AG04450 (cell line): ENCODE measurements at regions not wholly inside any gene's neighbourhood (a gene's known extent, or its start where the extent isn't known, plus 50 kb on each side); places are given as distances from the start of the nearest gene placed in this dataset.

Experiments
- CTCF ChIA-PET: fragments of 300-600, 350-600 bp; formaldehyde crosslinking; extraction: SDS; loops from one replicate; lab custom pipeline; 2022; ENCODE audit warnings: antibody characterized with exemption, inconsistent platforms; lab: Charles Lee
- POLR2A ChIA-PET: fragments of 350-600 bp; formaldehyde crosslinking; extraction: SDS; loops from one replicate; lab custom pipeline; 2021; ENCODE audit warnings: antibody characterized with exemption, inconsistent platforms; lab: Yijun Ruan, JAX
- DNase-seq: peaks from one replicate; pipeline ENCODE4 v3.0.0-alpha.2; 2011; ENCODE audit warnings: low read depth, low spot score
- H3K27ac ChIP-seq: one replicate; pipeline ENCODE4 v1.5.1; 2012; ENCODE audit warnings: low read depth, low read length, control low read depth
- H3K27me3 ChIP-seq: one replicate; pipeline ENCODE4 v1.6.0; 2012; ENCODE audit warnings: low read length; ENCODE audit not compliant: control insufficient read depth, insufficient read depth
- H3K4me3 ChIP-seq: 2 replicates; pipeline ENCODE4 v1.5.1; 2011; ENCODE audit warnings: mild to moderate bottlenecking, low read depth, low read length, control low read depth
- H3K9me3 ChIP-seq: 2 replicates; pipeline ENCODE4 v1.5.1; 2012; ENCODE audit warnings: low read length; ENCODE audit not compliant: control insufficient read depth, insufficient read depth
- CTCF ChIP-seq: IDR thresholded peaks from 2 replicates; pipeline ENCODE4 v1.5.1; 2011; ENCODE audit warnings: low read depth, low read length, control low read depth, inconsistent platforms

- CTCF ChIA-PET, result no interaction called here
- POLR2A ChIA-PET, result no interaction called here
- Histone ChIP-seq H3K4me3 (no peak overlapping the region), H3K9me3 (no peaks in the 10 kb centered on the region), H3K27me3 (no peaks in the 10 kb centered on the region), H3K27ac (no peak overlapping the region)
- no peak for DNase-seq
- no peak for TF ChIP-seq CTCF
These were observed 810.0 kb downstream of the RAB28 start for GRCh38 chr4:12674184-12674583.

- ChIA-PET CTCF (no interaction called here), POLR2A (no interaction called here)
- Histone ChIP-seq H3K27ac (no peak overlapping the region), H3K9me3 (no peaks in the 10 kb centered on the region), H3K27me3 (no peaks in the 10 kb centered on the region), H3K4me3 (no peak overlapping the region)
- no peak for DNase-seq
- TF ChIP-seq CTCF, result no peak
These were observed 811.8 kb downstream of the RAB28 start for GRCh38 chr4:12672303-12672702.

- Histone ChIP-seq H3K27me3 (no peaks in the 10 kb centered on the region), H3K27ac (no peak overlapping the region), H3K4me3 (no peak overlapping the region), H3K9me3 (no peaks in the 10 kb centered on the region)
- CTCF ChIA-PET, result no interaction called here
- POLR2A ChIA-PET, result no interaction called here
- TF ChIP-seq CTCF, result no peak
- DNase-seq, result no peak
These were observed 826.0 kb downstream of the RAB28 start for GRCh38 chr4:12658146-12658545.

GRCh38 chr4:12651876-12652275, 832.3 kb downstream of the RAB28 start:
- Histone ChIP-seq H3K9me3 (peaks cover 3% of the 10 kb centered on the region; the same call in 1 of the 2 replicates), H3K4me3 (no peak overlapping the region), H3K27ac (no peak overlapping the region), H3K27me3 (no peaks in the 10 kb centered on the region)
- ChIA-PET POLR2A (no interaction called here), CTCF (no interaction called here)
- TF ChIP-seq CTCF, result no peak
- DNase-seq, result no peak

GRCh38 chr4:12645732-12646131, 838.4 kb downstream of the RAB28 start:
- no peak for DNase-seq
- no peak for TF ChIP-seq CTCF
- Histone ChIP-seq H3K9me3 (peaks cover 3% of the 10 kb centered on the region; the same call in 1 of the 2 replicates), H3K27ac (no peak overlapping the region), H3K4me3 (no peak overlapping the region), H3K27me3 (no peaks in the 10 kb centered on the region)
- ChIA-PET CTCF (interaction anchor here (1.0 kb wide), 1 partner anchor 12 kb away, joined by 4 read pairs; no protein-coding TSS in a partner anchor), POLR2A (no interaction called here)
